ENCODE measurements at regions not wholly inside any gene's neighbourhood (a gene's known extent, or its start where the extent isn't known, plus 50 kb on each side); places are given as distances from the start of the nearest gene placed in this dataset.
"Not testable (repeated sequence)": the region's sequence is repeated elsewhere in the genome, so short reads cannot be mapped to it uniquely, and the experiment has no call there.

- H3K4me1 Mint-ChIP-seq (ENCODE audit: unreplicated experiment), result no peaks in the 10 kb centered on the region
- H3K4me3 Mint-ChIP-seq (ENCODE audit: unreplicated experiment), result no peak overlapping the region
- DNase-seq (ENCODE audit: extremely low spot score, unreplicated experiment), result no peak
- H3K36me3 Mint-ChIP-seq (ENCODE audit: unreplicated experiment), result no peaks in the 10 kb centered on the region
- no peaks in the 10 kb centered on the region for H3K9me3 Mint-ChIP-seq (ENCODE audit: unreplicated experiment)
- no peaks in the 10 kb centered on the region for H3K27me3 Mint-ChIP-seq (ENCODE audit: unreplicated experiment)
- H3K27ac Mint-ChIP-seq (ENCODE audit: unreplicated experiment), result no peak overlapping the region
- TF ChIP-seq CTCF (IDR thresholded peaks at IDR 0.05), result no peak
Measured at GRCh38 chrX:130561930-130562329, 160.1 kb downstream of the RBMX2 start.

GRCh38 chrX:130563476-130563875 lies 161.7 kb downstream of the RBMX2 start:
- Mint-ChIP-seq H3K9me3 (ENCODE audit: unreplicated experiment) (no peaks in the 10 kb centered on the region), H3K4me3 (ENCODE audit: unreplicated experiment) (no peak overlapping the region), H3K4me1 (ENCODE audit: unreplicated experiment) (no peaks in the 10 kb centered on the region), H3K36me3 (ENCODE audit: unreplicated experiment) (no peaks in the 10 kb centered on the region), H3K27ac (ENCODE audit: unreplicated experiment) (no peak overlapping the region), H3K27me3 (ENCODE audit: unreplicated experiment) (no peaks in the 10 kb centered on the region)
- no peak for DNase-seq (ENCODE audit: extremely low spot score, unreplicated experiment)
- no peak for TF ChIP-seq CTCF (IDR thresholded peaks at IDR 0.05)

- no peak overlapping the region for H3K4me3 Mint-ChIP-seq (ENCODE audit: unreplicated experiment)
- no peak for DNase-seq (ENCODE audit: extremely low spot score, unreplicated experiment)
Measured at GRCh38 chrX:130566028-130566683, 164.4 kb downstream of the RBMX2 start.

GRCh38 chrX:130573030-130573429 lies 171.2 kb downstream of the RBMX2 start:
- H3K9me3 Mint-ChIP-seq (ENCODE audit: unreplicated experiment); H3K27ac Mint-ChIP-seq (ENCODE audit: unreplicated experiment); DNase-seq (ENCODE audit: extremely low spot score, unreplicated experiment); H3K4me3 Mint-ChIP-seq (ENCODE audit: unreplicated experiment); H3K4me1 Mint-ChIP-seq (ENCODE audit: unreplicated experiment); H3K36me3 Mint-ChIP-seq (ENCODE audit: unreplicated experiment); H3K27me3 Mint-ChIP-seq (ENCODE audit: unreplicated experiment): not testable (repeated sequence)

More at GRCh38 chrX:130566028-130566683, 164.4 kb downstream of the RBMX2 start:
- Mint-ChIP-seq H3K27ac (ENCODE audit: unreplicated experiment) (no peak overlapping the region), H3K4me1 (ENCODE audit: unreplicated experiment) (no peaks in the 10 kb centered on the region), H3K36me3 (ENCODE audit: unreplicated experiment) (no peaks in the 10 kb centered on the region), H3K27me3 (ENCODE audit: unreplicated experiment) (no peaks in the 10 kb centered on the region), H3K9me3 (ENCODE audit: unreplicated experiment) (no peaks in the 10 kb centered on the region)
- TF ChIP-seq CTCF (IDR thresholded peaks at IDR 0.05), result no peak
